ENCODE measurements at regions not wholly inside any gene's neighbourhood (a gene's known extent, or its start where the extent isn't known, plus 50 kb on each side); places are given as distances from the start of the nearest gene placed in this dataset.

DNA sequence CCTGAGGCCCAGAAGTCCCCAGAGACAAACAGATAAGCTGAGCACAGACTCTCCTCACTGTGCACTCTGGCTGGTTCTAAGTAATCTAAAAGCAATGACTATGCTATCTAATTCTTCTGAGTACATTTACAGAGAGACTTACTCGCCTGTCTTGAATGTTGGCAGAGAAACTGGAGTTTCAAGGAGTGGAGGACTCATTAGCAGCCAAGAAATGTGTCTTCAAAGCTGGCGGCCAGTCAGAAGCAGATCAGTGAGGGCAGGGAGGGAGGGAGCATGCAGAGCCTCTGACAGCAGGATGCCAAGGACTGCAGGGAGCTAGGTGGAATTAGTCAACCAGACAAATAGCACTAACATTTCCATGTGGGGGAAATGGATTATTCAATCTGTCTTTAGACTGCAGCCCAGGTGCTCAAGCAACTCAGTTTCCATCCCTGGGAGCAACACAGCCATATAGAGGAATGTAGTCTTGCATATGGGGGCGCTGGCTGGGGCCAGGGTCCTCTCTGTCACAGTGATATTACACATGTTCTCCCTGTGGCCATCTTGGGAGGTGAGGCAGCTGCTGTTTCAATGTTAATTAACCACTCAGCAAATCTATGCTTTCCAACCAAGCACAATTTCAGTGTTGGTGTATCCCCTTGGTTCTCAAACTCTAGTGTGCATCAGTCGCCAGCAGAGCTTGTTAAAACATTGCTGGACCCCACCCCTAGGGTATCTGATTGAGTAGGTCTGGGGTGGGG lies 97.9 kb downstream of the CCNA1 start:
- no peaks in the 10 kb centered on the region for H3K36me3 ChIP-seq (ENCODE audit: insufficient read depth, low read length)
- no peaks in the 10 kb centered on the region for H3K9me2 ChIP-seq (ENCODE audit: insufficient read depth, low read length)
- no peaks in the 10 kb centered on the region for H4K20me1 ChIP-seq (ENCODE audit: insufficient read depth, low read length)
- H3K79me2 ChIP-seq (ENCODE audit: insufficient read depth, low read depth, low read length): no peaks in the 10 kb centered on the region
- intact Hi-C loops (cut with micrococcal nuclease; ENCODE audit: unreplicated experiment): no loop called here
- no peaks in the 10 kb centered on the region for H3K4me1 ChIP-seq (ENCODE audit: insufficient read depth, low read length, poor library complexity, severe bottlenecking)
- BruUV-seq (replicated peaks): no TSS peak
- ChIA-PET POLR2A (no interaction called here), CTCF (ENCODE audit: unreplicated experiment) (no interaction called here)
- H3K4me3 ChIP-seq (ENCODE audit: low read depth, low read length, poor library complexity, severe bottlenecking): no peak overlapping the region
- no peak overlapping the region for H3K27ac ChIP-seq (ENCODE audit: low read depth, low read length, poor library complexity, severe bottlenecking)
- H2AFZ ChIP-seq (ENCODE audit: low read length): no peak overlapping the region
- DNase-seq (ENCODE audit: low spot score): no peak
- no peak overlapping the region for H3K4me2 ChIP-seq (ENCODE audit: low read length)
- no peak for TF ChIP-seq EZH2phosphoT487 (IDR thresholded peaks at IDR 0.05; ENCODE audit: borderline replicate concordance, low read depth, low read length)
- TF ChIP-seq, protein P1, sequence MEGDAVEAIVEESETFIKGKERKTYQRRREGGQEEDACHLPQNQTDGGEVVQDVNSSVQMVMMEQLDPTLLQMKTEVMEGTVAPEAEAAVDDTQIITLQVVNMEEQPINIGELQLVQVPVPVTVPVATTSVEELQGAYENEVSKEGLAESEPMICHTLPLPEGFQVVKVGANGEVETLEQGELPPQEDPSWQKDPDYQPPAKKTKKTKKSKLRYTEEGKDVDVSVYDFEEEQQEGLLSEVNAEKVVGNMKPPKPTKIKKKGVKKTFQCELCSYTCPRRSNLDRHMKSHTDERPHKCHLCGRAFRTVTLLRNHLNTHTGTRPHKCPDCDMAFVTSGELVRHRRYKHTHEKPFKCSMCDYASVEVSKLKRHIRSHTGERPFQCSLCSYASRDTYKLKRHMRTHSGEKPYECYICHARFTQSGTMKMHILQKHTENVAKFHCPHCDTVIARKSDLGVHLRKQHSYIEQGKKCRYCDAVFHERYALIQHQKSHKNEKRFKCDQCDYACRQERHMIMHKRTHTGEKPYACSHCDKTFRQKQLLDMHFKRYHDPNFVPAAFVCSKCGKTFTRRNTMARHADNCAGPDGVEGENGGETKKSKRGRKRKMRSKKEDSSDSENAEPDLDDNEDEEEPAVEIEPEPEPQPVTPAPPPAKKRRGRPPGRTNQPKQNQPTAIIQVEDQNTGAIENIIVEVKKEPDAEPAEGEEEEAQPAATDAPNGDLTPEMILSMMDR (conservative IDR thresholded peaks at IDR 0.05; ENCODE audit: low read length): no peak
- no peaks in the 10 kb centered on the region for H3K9me3 ChIP-seq (ENCODE audit: low read length)

DNA sequence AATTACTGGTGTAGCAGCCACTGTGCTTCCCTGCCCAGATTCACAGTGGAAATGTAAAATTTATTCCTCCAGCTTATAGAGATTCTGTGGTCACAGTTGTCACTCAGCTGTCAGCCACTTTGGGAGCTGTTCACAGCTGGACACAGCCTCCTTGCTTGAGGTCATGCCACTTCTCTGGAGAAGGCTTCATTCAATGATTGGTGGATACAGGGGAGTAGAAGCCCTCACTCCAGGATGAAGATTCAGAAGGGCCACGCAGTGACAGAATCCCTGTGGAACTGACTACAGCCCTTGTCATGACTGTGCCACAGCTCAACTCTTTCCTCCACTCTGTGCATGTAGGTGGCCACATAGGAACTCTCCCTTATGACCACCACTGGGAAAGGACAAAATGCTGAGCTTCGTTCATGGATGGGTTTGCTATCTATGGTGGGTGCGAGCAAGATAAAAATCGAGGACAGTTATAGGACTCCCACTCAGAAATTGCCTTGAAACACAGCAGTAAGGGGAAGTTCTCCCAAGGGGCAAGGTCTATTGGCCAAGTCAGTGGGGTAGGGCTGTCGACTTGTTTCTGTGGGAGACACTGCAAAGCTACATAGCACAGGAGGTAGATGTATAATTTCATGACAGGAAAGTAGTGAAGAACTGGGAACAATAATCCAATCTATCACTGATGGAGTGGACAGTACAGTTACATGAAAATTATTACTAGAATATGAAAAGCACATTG lies 98.7 kb downstream of the CCNA1 start:
- BruUV-seq (replicated peaks): no TSS peak
- intact Hi-C loops (cut with micrococcal nuclease; ENCODE audit: unreplicated experiment): no loop called here
- ChIA-PET POLR2A (interaction anchor here (0.6 kb wide), 1 partner anchor 309 kb away, joined by 4 read pairs; no protein-coding TSS in a partner anchor), CTCF (ENCODE audit: unreplicated experiment) (no interaction called here)
- H3K79me2 ChIP-seq (ENCODE audit: insufficient read depth, low read depth, low read length): no peaks in the 10 kb centered on the region
- no peaks in the 10 kb centered on the region for H3K9me2 ChIP-seq (ENCODE audit: insufficient read depth, low read length)
- H3K4me2 ChIP-seq (ENCODE audit: low read length): no peak overlapping the region
- H4K20me1 ChIP-seq (ENCODE audit: insufficient read depth, low read length): no peaks in the 10 kb centered on the region
- TF ChIP-seq, protein P1 (conservative IDR thresholded peaks at IDR 0.05; ENCODE audit: low read length): no peak
- no peak for TF ChIP-seq EZH2phosphoT487 (IDR thresholded peaks at IDR 0.05; ENCODE audit: borderline replicate concordance, low read depth, low read length)
- no peak overlapping the region for H3K27ac ChIP-seq (ENCODE audit: low read depth, low read length, poor library complexity, severe bottlenecking)
- H3K4me3 ChIP-seq (ENCODE audit: low read depth, low read length, poor library complexity, severe bottlenecking): no peak overlapping the region
- DNase-seq (ENCODE audit: low spot score): no peak
- no peak overlapping the region for H2AFZ ChIP-seq (ENCODE audit: low read length)
- no peaks in the 10 kb centered on the region for H3K4me1 ChIP-seq (ENCODE audit: insufficient read depth, low read length, poor library complexity, severe bottlenecking)
- no peaks in the 10 kb centered on the region for H3K9me3 ChIP-seq (ENCODE audit: low read length)
- no peaks in the 10 kb centered on the region for H3K36me3 ChIP-seq (ENCODE audit: insufficient read depth, low read length)
